ENCODE measurements at regions not wholly inside any gene's neighbourhood (a gene's known extent, or its start where the extent isn't known, plus 50 kb on each side); places are given as distances from the start of the nearest gene placed in this dataset.

- TF ChIP-seq, protein P1, sequence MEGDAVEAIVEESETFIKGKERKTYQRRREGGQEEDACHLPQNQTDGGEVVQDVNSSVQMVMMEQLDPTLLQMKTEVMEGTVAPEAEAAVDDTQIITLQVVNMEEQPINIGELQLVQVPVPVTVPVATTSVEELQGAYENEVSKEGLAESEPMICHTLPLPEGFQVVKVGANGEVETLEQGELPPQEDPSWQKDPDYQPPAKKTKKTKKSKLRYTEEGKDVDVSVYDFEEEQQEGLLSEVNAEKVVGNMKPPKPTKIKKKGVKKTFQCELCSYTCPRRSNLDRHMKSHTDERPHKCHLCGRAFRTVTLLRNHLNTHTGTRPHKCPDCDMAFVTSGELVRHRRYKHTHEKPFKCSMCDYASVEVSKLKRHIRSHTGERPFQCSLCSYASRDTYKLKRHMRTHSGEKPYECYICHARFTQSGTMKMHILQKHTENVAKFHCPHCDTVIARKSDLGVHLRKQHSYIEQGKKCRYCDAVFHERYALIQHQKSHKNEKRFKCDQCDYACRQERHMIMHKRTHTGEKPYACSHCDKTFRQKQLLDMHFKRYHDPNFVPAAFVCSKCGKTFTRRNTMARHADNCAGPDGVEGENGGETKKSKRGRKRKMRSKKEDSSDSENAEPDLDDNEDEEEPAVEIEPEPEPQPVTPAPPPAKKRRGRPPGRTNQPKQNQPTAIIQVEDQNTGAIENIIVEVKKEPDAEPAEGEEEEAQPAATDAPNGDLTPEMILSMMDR (IDR thresholded peaks at IDR 0.05; ENCODE audit: low read depth, low read length, missing control alignments): no peak
- DNase-seq (ENCODE audit: low read depth): no peak
Observed at GRCh38 chr1:244314921-244315559, 136.7 kb downstream of the ADSS2 start.

GRCh38 chr1:244315996-244316395, 135.7 kb downstream of the ADSS2 start:
- H3K4me3 ChIP-seq (ENCODE audit: low read depth, low read length): no peak overlapping the region
- TF ChIP-seq, protein P1 (IDR thresholded peaks at IDR 0.05; ENCODE audit: low read depth, low read length, missing control alignments): no peak
- no peak for DNase-seq (ENCODE audit: low read depth)

More at GRCh38 chr1:244314921-244315559, 136.7 kb downstream of the ADSS2 start:
- H3K4me3 ChIP-seq (ENCODE audit: low read depth, low read length): no peak overlapping the region

- TF ChIP-seq, protein P1 (IDR thresholded peaks at IDR 0.05; ENCODE audit: low read depth, low read length, missing control alignments): no peak
- DNase-seq (ENCODE audit: low read depth): no peak
- H3K4me3 ChIP-seq (ENCODE audit: low read depth, low read length): no peak overlapping the region
Observed at GRCh38 chr1:244316407-244316806, 135.3 kb downstream of the ADSS2 start.

DNA sequence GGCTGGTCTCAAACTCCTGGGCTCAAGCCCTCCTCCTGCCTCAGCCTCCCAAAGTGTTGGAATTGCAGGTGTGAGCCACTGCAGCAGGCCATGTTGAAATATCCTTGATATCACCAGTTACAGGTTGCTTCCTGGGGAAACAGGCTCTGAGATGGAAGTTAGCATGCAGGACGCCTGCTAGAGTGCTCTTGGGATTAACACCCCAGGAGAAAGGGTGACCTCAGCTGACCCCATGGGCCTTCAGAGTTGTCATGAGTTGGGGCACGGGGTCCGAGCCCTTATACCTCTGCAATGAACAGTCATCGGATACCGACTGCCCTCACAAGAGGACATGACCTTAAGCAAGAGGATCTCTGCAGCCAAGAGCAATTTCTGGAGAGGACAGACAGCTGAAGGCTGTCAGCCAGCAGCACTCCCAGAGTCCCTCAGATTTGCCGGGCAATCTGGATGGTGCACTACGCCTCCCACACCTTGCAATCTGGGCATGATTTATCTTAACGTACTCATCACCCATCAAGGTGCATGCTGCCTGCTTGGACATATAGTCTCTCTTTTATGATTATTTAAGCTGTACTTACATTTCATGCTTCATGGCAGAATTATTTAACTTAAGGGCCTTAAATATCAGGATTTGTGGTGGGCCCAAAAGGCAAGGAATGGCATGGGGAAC, 134.6 kb downstream of the ADSS2 start:
- no peak overlapping the region for H3K4me3 ChIP-seq (ENCODE audit: low read depth, low read length)
- no peak for DNase-seq (ENCODE audit: low read depth)
- TF ChIP-seq, protein P1 (IDR thresholded peaks at IDR 0.05; ENCODE audit: low read depth, low read length, missing control alignments): no peak

GRCh38 chr1:244318078-244318477, 133.6 kb downstream of the ADSS2 start:
- no peak overlapping the region for H3K4me3 ChIP-seq (ENCODE audit: low read depth, low read length)
- DNase-seq (ENCODE audit: low read depth): no peak
- TF ChIP-seq, protein P1 (IDR thresholded peaks at IDR 0.05; ENCODE audit: low read depth, low read length, missing control alignments): no peak

DNA sequence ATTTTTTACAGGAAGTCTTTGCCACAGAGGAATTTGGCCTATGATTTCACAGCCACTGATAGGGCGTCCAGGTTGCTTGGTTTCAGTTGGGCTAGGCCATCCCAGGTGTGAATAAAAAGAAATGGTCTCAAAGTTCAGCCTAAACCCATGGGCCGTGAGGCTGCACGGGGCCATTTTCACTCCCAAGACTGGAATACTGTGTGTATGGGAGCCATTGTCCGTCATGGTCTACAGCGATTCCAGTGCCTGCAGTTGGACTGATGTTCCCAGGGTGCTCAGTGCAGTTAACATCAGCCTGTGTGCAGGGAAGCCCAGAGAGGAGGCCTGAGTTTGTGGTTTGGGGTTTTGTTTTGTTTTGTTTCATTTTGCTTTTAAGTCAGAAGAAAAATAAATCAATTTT, 133.2 kb downstream of the ADSS2 start:
- DNase-seq (ENCODE audit: low read depth): no peak
- TF ChIP-seq, protein P1 (IDR thresholded peaks at IDR 0.05; ENCODE audit: low read depth, low read length, missing control alignments): no peak
- no peak overlapping the region for H3K4me3 ChIP-seq (ENCODE audit: low read depth, low read length)
